NCI-H82 (cell line): ENCODE measurements at regions not wholly inside any gene's neighbourhood (a gene's known extent, or its start where the extent isn't known, plus 50 kb on each side); places are given as distances from the start of the nearest gene placed in this dataset.
"Not testable (repeated sequence)": the region's sequence is repeated elsewhere in the genome, so short reads cannot be mapped to it uniquely, and the experiment has no call there.

Experiments used
- DNase-seq: peaks from one replicate; lab custom pipeline; 2025; lab: John Stamatoyannopoulos, UW

DNA sequence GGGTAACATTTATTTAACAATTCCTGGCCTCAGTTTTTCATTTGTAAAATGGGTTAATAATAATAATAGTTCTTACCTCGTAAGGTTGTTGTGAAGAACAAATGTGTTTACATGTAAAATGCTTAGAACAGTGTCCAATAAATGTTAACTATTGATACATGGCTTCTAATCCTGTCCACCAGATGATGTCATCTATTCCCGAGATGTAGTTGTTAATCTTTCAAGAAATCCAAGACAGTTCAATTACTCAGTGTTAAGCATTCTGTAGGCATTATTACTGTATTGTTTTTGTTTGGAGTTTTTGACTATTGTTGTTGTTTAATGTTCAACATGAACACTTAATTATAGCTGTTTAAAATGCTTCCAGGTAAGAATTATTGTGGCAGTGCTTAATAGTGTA, 131.0 kb upstream of the FNDC3A start:
- no peak for DNase-seq

DNA sequence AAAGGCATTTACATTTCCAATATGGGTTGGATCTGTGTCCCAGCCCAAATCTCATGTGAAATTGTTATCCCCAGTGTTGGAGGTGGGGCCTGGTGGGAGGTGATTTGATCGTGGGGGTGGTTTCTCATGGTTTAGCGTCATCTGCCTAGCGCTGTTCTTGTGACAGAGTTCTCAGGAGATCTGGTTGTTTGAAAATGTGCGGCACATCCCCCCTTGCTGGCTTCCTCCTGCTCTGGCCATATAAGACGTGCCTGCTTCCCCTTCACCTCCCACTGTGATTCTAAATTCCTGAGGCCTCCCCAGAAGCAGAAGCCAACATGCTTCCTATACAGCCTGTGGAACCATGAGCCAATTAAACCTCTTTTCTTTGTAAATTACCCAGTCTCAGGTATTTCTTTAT, 126.2 kb upstream of the FNDC3A start:
- no peak for DNase-seq

GRCh38 chr13:48851707-48852106, 124.0 kb upstream of the FNDC3A start:
- DNase-seq, result no peak

DNA sequence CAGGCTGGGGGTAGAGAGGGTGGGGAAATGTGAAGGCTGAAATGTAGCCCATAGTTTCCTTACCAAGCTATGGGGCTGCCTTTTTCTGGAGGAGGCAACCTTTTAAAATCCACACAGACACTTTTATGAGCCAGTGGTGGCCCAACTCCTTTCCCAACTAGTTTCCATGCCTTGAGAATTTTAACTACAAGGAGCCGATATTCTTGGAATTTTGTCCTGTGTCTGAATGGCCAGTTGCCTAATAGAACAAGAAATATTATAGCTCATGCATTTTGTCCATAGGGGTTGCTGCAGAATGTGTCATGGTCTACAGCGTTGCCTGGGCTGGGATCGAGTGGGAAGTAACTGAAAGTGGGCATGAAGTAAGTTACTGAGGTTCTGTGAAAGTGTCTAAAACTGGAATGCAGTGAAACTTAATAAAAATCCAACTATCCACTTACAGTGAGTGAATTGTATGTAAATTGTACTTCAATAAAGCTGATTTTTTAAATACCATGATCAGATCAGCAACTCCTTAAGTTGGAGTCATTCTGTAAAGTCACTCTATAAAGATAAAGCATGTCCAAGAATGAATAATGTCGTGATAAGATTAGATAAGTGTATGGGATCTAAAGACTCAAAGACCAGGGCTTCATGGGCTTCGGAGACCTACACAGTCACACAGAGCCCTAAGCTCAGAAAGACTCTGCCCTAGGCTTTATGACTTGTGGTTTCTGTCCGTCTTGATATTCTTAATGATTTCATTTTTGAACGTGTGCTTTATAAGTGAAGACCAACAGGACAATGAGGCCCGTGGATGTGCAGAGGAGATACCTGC, 122.6 kb upstream of the FNDC3A start:
- DNase-seq, result no peak

DNA sequence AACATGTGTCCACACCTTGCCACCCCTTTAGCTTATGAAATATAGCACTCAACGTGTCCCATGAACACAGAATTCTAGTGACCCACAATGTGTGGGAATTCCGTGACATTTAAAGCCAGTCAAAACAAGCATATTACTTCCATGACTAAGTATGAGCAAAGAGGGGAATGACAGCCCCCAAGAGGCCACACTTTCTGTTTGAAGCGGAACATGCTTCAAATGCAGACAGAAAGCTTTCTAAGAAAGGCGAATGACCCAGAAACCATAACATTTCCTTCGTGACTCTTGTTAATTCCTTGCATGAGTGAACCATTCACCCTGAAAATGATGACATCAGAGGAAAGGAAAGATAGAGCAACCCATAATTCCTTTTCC, 122.0 kb upstream of the FNDC3A start:
- DNase-seq, result no peak

DNA sequence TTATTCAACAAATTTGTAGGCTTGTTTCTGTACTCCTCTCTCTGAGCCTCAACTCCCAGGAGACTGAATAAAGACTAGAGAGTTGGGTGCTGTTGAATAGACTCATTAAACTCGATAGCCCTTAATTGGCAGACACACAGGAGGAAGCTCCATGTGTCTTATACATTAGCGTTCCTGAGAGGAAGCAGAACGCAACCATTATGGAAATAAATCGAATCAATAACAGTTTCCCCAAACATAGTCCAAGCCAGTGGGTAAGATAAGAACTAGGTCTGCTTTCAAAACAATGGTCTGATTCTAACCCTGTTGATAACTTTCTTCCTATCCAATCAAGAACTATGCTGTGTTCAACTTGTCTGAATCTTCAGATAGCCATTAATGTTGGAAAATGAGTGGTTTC, 118.1 kb upstream of the FNDC3A start:
- DNase-seq, result no peak

DNA sequence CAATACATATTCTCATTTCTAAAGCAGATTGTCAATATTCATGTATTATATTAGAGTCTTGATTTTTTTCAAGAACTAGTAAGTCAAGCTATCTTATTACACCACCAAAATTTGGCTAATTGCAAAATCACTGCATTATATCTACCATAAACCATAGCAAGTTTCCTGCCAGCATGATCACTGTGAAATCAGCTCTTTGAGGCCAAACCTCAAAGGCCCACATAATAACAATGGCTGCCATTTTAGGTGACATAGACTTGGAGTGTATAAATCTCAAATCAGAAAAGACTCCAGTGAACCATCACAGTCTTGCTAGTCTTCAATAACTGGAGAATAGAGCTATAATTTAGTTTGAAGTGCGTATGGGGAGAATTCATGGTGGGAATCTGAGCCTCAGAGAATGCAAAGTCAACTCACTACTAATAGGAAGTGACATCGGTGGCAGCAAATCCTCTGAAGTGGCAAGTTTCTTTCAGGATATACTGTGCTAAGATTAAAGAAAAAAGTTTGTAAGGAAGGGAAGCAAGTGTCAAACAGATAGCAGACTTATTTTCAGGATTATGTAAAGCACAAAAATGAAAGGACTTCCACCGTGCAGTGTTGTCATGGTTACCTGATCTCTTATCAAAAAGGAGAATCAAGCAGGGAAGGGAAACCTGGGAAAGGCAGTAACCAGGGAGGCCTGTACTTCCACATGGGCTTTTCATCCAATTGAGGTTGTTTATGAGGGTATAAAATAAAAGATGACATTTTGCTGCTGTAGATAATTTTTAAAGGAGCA, 117.4 kb upstream of the FNDC3A start:
- no peak for DNase-seq

DNA sequence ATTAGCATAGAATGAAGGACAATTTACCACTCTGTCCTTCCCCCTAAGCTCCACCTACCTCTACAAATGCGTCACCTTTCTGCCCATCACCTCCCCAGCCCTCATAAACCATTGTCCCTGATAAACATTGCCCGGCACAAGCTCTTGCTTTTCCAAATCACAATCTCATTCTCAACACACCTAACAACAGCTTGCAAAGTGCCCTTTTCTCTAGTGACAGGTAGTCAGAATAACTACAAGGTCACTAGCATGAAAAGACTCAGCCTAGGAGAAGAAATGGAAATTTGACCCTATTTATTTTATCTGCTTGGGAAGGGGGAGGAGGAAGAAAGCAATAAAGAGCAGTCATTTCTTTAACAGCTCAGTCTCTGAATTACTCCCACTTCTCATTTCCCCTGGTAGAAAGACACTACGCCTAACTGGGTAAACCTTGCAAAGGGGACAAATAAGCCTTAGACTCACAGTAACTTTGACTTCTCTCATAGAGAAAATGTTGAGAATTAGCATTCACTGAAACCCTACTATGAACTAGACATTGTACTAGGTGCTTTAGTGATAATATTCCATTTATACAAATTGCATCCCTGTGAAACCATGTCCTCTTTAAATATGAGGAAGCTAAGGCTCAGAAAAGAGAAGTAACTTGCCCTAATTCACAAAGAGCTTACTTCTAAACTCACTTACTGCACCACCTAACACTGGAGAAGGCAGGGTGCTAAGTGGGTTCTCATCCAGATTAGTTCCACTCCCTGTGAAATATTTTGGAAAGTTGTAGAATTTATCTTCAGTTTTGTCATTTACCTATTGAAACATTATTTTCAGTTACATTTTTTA, 116.2 kb upstream of the FNDC3A start:
- no peak for DNase-seq

- DNase-seq, result no peak
These were observed 115.3 kb upstream of the FNDC3A start for GRCh38 chr13:48860364-48860763.

- DNase-seq, result no peak
These were observed 113.1 kb upstream of the FNDC3A start for GRCh38 chr13:48862572-48862971.

DNA sequence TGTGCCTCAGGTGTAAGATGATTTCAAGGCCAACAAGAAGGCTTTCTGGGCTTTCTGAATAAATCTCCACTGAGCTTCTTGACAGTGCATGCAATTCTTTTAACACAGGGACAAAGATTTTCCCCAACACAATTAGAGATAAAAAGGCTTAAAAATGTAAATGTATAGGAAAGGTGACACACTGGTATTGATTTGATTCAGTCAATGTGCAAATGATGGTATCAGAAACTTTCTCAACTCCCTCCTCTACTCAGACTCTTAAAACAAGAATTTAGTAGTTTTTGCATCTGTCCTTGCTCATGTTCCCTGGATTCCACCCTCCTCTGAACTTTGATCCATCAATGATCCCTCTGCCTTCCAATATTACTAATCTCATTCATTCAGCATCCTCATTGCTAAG, 111.6 kb upstream of the FNDC3A start:
- no peak for DNase-seq

- peak; percentile 57 for DNase-seq
These were observed 109.5 kb upstream of the FNDC3A start for GRCh38 chr13:48866249-48866648.

- DNase-seq, result no peak
These were observed 102.6 kb upstream of the FNDC3A start for GRCh38 chr13:48873081-48873480.

DNA sequence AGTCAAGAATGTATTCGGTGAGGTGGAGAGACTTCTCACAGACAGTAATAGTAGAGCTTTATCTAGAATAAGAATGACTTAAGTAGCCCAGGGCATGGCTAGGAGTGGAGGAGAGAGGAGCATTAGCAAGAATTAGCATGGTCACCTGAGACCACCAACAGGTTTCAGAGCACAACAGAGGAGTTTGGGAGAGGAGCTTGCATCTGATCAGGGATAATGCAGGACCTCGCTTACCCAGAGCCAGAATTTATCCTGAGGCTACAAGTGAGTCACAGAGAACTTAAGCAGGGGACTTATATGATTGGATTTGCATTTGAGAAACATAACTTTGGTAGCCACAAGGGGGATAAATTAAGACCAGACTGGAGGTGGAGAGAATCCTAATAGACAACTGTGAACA, 102.1 kb upstream of the FNDC3A start:
- peak; percentile 39 for DNase-seq

GRCh38 chr13:48874165-48874564, 101.5 kb upstream of the FNDC3A start:
- no peak for DNase-seq

DNA sequence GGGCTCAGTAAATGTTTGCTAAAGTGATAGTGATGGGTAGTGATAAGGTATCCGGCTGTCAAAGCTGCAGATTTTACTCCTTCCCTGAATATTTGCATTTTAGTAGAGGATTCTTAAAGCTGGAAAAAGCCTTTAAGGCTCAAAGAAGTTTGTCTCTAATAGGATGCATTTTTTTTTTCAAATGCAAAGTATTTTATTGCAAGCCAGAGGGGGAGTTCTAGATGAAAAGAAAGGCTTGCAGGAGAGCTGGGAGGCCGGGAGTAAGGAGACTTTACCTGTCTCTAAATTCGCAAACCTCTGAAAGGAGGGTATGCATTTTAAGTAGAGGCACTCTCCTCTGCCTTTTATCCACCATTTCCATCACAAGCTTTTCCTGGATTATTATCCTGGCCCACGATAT, 100.7 kb upstream of the FNDC3A start:
- no peak for DNase-seq

DNA sequence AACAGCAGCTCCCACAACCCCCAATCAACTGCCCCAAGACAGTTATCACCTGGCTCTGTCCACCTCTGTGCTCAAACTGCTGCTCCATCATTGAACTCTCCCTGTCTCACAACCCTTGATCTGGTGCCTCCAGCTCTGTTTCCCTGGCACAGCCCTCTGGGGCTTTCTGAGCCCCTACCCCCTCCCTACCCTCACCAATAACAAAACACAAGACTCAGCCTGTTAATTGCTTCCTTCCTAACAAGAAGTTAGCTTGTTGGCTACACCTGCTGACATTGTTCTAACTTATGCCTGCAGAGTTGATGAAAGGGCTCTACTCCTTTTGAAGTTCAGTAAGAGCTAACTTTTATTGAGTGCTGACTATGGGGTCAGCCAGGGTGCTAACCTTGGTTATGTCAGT, 99.4 kb upstream of the FNDC3A start:
- no peak for DNase-seq

GRCh38 chr13:48879432-48879831, 96.3 kb upstream of the FNDC3A start:
- no peak for DNase-seq

GRCh38 chr13:48879854-48880253, 95.9 kb upstream of the FNDC3A start:
- DNase-seq, result no peak

DNA sequence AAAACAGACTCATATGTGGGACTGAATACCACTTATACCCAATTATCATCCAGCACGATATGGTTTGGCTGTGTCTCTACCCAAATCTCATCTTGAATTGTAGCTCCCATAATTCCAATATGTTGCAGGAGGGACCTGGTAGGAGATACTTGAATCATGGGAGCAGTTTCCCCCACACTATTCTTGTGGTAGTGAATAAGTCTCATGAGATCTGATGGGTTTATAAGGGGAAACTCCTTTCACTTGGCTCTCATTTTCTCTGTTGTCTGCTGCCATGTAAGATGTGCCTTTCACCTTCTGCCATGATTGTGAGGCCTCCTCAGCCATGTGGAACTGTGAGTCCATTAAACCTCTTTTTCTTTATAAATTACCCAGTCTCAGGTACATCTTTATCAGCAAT, 91.9 kb upstream of the FNDC3A start:
- not testable (repeated sequence) for DNase-seq

GRCh38 chr13:48885027-48885395, 90.7 kb upstream of the FNDC3A start:
- no peak for DNase-seq

- DNase-seq, result no peak
These were observed 87.1 kb upstream of the FNDC3A start for GRCh38 chr13:48888613-48889012.

GRCh38 chr13:48890391-48890790, 85.3 kb upstream of the FNDC3A start:
- DNase-seq, result no peak
